Stimulated activated CD4-positive, alpha-beta T cell treated with anti-CD3 and anti-CD28 coated beads, Interleukin-2, amount 100 ng/mL, for 24 hours (primary cell): ENCODE measurements at regions not wholly inside any gene's neighbourhood (a gene's known extent, or its start where the extent isn't known, plus 50 kb on each side); places are given as distances from the start of the nearest gene placed in this dataset.
"Not testable (repeated sequence)": the region's sequence is repeated elsewhere in the genome, so short reads cannot be mapped to it uniquely, and the experiment has no call there.

Source experiments
- DNase-seq, 2 donors: peaks; one replicate each; pipeline ENCODE4 v3.0.0-alpha.2; 2020

DNA sequence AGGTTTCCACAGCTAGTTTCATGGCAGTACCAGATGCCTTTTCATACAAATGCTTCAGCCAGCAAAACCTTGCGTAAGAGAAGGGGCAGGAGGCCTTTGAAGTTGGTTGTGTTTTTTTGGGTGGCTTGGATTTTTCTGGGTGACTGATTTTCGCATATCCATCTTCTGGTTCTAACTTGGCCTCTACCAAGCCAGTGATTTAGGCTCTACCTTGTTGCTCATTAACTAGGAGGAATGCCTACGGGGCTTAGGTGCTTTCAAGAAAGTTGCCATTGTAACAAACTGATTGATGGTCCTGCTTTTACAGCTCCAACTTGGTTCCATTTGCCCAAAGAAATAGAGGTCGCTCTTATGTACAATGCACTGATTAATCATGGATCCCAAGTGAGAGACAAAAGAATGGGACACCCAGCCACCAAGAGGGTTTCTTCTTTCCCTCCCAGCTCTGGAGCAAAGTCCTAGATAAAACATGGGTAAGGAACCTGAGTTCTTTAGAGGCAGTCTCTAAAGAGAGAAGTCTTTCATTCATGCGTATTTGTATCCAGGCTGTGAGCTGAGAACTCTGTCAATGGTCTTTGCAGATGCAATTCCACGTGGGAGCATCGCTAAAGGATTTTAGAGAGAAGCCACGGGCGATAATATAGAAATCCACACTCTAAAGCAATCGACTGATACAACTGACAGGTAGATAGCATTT, 92.1 kb upstream of the FGFR2 start:
- DNase-seq, result no peak

DNA sequence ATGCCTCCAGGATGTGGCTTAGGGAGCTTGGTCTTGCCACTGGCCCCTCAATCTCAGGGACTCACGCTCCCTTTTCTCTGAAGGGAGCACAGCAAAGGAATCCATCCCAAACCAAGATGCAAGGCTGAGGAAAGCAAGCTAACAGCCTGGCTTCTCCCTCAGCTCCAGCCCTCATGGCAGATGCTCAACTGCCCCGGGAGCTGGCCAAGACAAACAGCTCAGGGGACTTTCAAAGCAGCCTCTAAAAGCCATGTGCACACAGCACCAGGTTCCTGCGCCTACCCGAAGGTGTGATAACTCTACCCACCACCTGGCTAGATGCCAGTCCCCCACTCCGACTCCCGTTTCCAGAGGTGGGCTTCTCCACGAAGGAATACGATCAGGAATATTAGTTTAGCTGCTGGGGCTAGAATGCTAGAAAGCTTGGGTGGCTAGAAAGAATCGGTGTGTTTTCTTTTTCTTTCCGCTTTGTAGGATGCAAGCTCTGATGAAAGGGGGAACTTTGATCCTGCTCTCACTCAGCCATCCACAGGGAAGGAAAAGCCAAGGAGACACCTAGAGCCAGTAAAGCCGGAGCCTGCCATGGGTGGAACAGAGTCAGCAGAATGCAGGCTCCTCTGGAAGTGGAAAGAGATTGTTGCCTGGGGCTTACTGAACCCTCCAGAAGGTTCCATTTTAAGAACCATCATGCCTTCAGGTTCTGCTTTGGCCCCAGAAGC, 89.0 kb upstream of the FGFR2 start:
- no peak for DNase-seq

DNA sequence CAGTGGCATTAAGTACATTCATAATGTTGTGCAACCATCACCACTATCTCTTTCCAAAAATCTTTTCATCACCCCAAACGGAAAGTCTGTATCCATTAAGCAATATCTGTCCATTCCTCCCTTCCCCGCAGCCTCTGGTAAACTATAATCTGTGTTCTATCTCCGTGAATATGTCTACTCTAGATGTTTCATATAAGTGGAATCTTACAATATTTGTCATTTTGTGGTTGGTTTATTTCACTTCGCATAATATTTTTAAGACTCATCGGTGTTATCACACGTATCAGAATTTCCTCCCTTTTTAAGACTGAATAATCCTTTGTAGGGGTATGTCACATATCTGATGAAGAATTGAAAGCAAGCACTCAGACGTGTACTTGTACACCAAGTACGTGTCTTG, 86.0 kb upstream of the FGFR2 start:
- no peak for DNase-seq

DNA sequence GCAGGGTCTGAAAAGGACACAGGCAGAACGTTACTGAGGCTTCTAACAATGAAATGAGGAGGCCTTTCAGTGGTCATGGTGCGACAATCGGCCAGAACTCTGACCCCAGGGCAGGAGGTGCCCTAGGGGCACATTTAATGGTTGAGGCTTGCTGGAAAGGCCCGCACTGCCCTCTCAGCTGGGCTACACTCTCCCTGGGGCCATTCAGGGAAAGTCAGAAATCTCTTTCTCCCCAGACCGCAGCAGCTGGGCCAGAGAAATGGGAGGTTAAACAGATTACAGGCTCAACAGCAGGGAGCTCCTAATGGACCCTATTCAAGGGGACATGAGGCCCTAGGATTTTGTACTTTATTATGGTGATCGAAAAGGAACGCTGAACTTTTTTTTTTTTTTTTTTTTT, 85.6 kb upstream of the FGFR2 start:
- no peak for DNase-seq

DNA sequence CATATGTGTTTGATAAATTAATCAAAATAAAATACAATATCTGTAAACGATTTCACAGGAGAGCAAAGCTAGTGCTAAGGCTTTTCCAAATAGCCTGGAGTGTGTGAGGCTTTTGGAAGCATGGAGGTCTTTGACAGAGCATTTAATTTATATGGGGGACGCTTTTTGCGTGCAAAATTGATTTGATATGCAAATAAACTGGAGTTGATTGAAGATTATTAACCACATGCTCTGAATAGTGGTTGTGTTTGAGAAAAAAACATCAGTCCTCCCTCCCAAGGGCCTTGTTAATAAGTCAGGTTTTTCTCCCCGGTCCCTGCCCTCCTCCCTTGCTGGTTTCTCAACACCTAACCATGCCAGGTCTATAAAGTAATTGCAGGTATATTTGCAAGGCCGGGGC, 85.1 kb upstream of the FGFR2 start:
- DNase-seq, result no peak

DNA sequence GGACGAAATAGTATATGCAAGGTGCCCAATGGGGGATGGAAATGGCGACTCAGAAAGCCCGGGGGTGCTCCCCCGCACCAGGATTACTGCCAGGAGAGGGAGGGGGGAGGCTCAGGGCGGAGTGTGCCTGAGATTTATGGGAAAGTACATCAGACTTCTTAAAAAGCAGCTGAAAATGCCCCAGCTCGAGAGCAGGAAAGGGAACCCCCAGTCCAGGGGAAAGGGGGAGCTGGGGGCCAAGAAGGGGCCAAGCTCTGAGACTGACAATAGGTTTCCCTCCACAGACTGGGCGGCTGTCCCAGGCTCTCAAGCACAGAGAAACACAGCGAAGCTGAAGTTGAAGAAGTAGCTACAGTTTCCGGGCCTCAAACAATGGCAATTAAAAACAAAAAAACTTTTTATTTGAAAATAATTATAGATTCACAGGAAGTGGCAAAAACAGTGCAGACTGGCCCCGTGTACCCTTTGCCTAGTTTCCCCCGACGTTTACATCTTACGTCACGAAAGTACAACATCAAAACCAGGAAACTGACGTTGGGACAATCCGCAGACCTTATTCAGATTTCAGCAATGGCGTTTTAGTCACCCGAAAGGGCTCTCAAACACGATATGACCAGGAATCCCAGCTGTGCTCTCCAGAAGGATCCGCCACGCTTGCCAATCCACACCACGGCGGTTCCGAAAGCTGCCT, 83.9 kb upstream of the FGFR2 start:
- no peak for DNase-seq

DNA sequence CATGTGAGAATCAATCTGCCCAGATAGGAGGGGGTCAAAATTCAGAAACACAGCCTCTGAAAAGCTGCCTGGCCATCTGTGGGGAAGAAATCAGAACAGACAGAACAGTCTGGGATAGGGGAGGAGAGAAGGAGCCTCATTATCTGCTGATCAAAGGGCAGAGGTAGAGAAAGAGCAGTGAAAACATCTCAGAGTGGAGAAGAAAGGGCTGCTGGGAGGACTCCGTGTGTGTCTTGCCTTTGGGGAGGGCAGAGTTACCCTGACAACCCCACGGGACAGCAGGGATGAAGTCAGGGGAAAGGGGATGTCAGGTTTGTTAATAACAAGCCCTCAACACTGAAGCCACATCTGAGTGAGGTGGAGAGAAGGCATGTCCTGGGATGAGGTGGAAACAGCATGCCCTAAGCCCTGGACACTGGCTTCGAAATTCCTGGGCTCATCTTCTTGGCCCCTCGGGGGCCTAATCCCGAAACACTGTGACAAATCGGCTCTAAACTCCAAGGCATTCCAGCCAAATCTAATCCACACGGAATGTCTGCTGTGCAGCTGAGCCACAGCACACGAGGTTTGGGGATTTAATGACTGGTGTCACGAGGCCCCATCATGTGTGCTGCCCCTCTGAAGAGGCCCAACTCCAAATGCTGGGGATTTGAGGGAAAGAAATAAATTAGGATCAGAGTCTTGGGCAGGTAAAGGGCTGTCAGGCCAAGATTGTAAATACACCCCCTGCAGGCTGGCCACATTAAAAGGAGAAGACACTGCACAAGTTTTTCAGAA, 82.8 kb upstream of the FGFR2 start:
- no peak for DNase-seq

DNA sequence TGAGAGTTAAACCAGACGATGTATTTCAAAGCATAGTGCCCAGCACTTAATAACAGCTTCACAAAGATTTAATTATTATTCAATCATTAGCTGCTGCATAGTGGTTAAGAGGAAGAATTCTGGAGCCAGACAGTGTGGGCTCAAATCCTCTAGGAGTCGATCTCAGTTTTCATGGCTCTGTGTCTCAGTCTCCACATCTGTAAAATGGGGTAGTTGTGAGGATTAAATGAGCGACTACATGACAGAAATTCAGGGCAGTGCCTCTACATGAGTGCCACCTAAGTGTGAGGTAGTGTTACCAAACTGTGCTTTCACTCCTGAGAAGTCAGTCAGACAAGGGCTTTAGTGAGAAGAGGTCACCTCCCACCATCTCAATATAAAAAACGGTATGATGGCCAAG, 81.7 kb upstream of the FGFR2 start:
- no peak for DNase-seq

DNA sequence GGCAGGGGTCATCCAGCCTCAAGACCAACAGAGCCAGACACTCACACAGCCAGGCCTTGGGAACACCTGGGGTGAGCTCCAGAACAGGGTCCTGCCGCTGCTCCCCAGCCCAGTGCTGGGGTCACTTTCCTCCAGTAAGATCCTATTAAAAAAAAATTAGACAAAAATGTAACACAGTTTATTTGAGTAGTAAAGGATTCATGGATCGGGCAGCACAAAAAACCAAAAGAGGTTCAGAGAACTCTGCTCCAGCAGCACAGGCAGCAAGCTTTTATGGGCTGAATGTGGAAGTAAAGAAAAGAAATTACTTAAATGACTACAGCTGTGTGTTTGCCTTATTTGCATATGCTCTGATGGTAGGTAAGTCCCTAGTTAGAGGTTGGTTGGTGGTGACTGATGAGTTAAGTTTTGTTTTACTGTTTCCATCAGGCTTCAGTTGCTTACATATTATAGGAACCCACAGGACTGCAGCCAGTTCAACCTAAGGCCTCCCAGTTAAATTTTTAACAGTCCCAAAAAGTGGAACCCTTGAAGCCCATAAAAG, 80.5 kb upstream of the FGFR2 start:
- no peak for DNase-seq

DNA sequence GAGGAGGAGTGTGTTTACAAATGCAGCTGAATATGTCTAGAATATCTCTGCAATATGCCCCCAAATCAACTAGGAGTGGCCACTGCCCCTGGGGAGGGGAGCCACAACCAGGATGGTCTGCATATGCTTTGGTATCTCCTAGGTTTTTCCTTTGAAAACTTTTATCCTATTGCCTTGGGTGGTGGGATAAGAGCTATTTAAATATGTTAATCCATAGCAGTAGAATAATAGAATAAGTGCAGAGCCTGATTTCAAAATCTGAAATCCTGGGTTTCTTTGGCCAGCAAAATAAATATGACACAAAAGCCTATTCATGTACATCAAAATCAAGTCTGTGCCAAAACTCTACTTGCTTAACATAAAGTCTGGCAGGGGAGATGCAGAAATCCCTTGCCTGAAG, 79.6 kb upstream of the FGFR2 start:
- DNase-seq, result no peak

DNA sequence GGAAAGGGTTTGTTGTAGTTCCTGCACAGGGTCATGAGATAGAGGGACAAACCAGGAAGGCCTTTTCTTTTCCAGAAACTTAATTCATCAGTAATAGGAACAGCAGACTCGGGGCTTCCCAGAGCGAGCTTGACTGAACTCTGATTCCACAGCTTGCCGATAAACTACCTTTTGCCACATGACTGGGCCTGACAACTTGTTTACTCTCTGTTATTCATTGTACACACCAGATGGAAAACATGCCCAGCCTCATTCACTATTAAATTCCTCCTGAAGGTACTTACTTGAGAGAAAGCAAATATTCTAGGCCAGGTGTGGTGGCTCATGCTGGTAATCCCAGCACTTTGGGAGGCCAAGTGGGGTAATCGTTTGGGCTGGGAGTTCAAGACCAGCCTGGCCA, 77.1 kb upstream of the FGFR2 start:
- no peak for DNase-seq

DNA sequence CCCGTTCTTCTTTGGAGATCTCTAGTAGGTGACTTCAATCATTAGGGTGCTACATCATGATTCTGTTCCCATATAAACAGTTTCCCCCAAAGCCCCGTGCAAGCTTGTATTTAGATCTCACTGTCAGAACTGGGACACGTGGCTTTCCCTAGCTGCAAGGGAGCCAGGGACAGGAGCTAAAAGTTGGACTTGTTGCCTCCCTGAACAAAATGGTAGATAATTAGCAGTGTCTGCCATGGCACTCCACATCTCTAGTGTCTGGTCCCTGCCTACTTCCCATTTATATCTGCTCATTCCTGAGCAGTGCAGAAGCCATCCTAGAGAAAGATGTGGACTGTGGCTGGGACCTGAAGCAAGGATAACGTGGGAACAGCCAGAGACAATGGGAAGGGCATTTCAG, 76.6 kb upstream of the FGFR2 start:
- no peak for DNase-seq

DNA sequence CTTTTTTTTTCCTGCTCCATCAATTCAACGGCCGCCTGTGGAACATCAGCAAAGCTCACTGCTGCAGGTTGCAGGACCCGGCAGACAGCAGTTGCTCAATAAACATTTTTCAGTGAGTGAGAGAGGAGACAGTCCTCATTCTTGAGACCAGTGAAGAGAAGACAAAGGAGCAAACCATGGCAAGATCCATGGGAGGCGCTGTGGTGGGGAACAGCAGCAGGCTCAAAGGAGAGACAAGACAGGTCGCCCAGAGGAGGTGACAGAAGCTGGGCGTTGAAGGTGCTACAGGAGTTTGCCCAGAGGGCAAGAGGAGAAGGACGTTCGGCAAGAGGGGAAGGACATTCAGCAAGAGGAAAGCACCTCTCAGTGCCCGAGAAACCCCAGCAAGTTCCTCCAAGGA, 74.5 kb upstream of the FGFR2 start:
- no peak for DNase-seq

DNA sequence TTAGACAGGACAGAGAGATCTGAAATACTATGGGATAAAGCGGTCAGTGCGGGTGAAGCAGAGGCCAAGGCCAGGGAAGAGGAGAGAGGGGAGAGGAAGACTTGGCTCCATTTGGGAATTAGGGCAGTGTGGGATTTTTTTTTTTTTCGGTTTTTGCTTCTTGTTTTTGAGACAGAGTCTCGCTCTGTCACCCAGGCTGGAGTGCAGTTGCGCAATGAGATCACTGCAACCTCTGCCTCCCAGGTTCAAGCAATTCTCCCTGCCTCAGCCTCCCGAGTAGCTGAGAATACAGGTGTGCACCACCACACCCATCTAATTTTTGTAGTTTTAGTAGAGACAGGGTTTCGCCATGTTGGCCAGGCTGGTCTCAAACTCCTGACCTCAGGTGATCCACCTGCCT, 71.6 kb upstream of the FGFR2 start:
- not testable (repeated sequence) for DNase-seq

DNA sequence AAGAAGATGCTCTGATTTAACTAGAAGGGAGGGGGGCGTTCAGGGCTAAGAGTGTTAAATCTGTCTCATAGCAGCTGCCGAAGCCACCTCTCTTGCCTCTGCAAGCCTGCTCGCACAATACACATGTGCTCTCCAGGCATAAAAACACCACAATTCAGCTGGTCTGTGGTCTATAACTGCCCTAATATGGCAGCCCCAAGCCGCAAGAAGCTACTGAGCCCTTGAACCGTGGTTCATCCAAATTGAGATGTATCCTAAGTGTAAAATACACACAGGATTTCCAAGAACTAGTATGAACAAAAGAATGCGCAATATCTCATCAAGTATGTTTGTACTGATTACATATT, 70.8 kb upstream of the FGFR2 start:
- no peak for DNase-seq

DNA sequence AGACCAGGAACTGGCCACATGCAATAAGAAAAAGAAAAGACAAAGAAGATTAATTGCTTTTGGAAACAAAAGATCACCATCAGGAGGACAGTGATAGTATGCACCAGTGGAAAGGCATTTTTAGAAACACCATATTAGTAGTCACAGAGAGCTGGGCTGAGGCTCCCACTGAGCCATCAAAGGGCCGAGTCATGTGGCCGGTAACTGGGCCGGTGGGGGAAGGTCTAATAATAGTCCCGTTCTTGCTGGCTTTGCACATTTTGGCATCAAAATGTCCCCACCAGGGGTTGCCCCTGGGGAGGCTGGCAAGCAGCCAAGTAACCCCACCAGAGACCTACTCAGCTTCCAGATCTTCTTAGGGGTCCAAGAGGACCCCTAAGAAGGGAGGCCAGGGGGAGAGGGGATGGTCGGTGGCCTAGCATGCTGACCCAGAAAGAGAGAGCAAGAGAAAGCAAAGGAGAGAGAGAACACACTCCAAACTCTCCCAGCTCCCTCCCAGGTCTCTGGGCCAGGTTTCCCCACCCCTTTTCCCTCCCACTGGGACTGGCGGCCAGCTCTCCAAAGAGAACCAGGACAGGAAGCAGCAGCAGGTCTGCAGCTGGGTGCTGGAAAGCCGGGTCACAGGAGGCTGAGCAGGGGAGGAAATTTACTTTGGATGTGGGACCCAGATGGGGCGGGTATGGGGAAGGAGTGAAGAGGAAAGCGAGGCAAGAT, 70.2 kb upstream of the FGFR2 start:
- DNase-seq, result no peak

DNA sequence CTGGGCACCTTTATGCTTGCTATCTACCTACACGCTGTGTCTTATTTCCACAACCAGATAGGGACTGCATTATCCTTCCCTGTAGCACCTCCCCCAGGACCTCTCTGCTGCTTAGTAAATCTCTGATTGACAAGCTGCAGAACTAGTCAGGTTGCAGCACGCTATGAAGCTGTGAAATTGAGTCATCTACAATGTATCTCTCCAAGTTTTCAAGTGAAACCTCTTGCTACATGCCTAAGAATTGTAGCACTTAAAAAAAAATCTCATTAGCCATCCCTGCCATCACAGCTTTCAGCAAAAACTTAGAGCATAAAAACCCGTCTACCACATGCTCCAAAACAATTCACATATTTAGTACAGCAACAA, 69.7 kb upstream of the FGFR2 start:
- no peak for DNase-seq

DNA sequence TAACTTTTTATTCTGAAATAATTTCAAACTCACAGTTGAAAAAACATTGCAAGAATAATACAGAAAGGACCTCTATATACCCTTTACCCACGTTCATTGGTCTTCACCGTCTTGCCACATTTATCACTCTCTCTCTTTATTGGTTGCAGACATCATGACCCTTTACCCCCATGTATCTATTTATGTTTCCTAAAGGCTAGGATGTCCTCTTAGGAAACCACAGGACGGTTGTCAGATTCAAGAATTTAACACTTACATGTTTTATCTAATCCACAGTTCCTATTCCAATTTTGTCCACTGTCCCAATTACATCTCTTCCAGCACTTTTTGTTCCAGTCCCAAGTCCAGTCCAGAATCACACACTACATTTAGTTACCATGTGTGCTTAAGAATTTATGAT, 67.6 kb upstream of the FGFR2 start:
- DNase-seq, result no peak

DNA sequence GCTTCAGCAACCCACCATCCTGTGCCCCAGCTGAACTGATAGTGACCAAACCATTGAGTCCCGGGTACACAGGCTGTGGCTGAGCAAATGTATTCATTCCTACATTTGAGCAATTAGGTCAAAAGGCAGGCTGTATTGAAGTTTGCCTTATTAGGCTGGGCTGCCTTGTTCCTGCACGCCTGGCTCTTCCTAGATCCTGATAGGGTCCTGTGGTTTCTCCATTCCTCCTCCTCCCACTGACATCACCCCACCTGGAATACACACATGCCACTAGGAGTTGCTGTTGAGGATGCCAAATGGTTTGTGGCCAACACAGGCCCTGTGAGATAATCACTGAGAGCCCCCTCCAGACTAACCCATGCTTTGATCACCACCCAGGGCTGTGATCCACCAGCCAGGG, 66.4 kb upstream of the FGFR2 start:
- DNase-seq, result no peak

DNA sequence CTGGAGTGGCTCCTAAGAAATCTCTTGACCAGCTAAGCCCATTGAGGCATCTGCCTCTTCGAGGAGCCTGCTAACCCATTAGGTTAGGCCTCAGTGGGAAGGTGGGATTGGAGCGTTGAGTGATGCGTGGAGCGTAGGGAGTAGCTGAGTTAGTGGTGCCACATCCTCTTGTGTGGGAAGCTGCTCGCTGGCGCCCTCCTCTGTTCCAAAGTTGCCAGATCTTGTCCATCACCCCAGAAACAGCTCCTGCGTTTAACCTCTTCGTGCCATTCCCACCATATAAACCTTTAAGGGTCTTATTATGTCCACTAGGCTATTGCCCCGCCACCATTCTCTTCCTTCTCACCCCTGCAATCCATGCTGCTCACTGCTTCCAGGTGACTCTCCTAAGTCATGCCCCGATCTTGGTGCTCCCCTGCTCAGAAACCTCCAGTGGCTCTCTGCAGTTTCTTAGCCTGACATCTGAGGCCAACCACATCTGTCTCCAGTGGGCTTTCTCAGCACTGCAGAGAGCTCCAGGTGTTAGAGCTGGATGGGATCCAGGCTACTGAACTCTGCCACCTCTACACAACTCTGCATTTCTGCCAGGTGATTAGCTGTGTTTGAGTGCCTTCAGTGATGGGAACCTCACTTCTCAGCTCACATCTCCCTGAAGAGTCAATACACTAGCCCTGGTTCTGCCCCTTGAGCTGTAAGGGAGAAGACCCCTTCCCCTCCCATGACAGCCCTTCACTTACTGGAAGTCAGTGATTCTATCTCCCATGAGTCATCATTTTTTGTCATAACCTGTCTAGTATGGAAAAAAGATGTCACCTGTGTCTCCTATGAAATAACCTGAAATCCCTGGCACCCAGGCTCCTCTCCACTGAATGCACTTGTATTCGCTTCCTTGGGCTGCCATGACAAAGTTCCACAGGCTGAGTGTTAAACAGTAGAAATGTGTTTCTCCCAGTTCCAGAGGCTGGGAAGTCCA, 65.0 kb upstream of the FGFR2 start:
- peak in 1 of 2 donors; percentile 16 for DNase-seq

DNA sequence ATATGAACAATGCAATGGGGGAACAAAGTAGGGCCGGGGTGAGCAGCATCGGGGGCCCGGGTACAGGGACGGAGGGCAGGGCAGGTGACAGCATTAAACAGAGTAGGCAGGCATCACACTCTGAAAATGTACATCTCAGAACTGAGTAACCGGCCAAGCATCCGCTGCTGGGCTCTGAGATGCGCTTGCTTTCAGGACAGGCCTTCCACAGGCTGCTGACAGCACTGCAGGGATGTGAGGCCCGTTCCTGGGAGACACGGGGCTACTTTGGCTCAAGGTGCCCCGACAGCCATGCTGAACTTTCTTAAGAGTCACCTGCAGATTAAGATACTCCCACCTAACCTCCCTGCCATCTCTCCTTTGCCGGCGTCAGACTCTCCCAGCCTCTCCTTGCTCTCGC, 64.3 kb upstream of the FGFR2 start:
- DNase-seq, result no peak

DNA sequence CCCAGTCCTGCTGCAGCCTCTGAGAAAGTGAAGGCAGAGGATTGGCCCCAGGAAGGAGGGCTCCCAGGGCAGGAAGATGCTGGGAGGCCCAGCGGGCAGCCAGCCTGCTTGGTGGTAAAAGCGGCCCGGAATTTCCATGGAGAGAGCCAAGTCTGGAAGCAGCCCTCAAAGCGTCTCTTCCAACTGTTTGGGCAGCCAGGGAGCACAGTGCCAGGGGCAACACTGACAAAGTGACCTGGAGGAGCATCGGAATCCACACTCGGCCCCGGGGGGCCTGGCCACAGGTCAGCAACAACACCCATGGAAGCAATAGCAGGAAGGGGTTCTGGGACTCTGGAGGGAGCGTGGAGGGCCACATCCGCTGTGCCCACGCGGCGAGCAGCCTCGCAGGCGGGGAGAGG, 63.2 kb upstream of the FGFR2 start:
- DNase-seq, result no peak
